CD4-positive, alpha-beta T cell (primary cell): ENCODE measurements at regions not wholly inside any gene's neighbourhood (a gene's known extent, or its start where the extent isn't known, plus 50 kb on each side); places are given as distances from the start of the nearest gene placed in this dataset.

Experiments used
- ATAC-seq: fragments of 200-7000 bp; cut with Tn5 transposase; one replicate; pipeline ENCODE4 v1.10.0; 2022; ENCODE audit warnings: mild to moderate bottlenecking; ENCODE audit not compliant: poor library complexity
- CTCF ChIA-PET: fragments of 350-600 bp; sonication (Branson Sonifier 250); formaldehyde crosslinking; loops from one replicate; lab custom pipeline; 2021; ENCODE audit warnings: antibody characterized with exemption, inconsistent platforms; lab: Charles Lee
- POLR2A ChIA-PET: fragments of 350-600 bp; sonication (Branson Sonifier 250); formaldehyde crosslinking; loops from one replicate; lab custom pipeline; 2021; ENCODE audit warnings: antibody characterized with exemption, inconsistent platforms; lab: Charles Lee
- DNase-seq, 14 experiments: peaks; one replicate each; pipeline ENCODE4 v3.0.0-alpha.2; 2013 to 2020; ENCODE audit warnings: mixed read lengths in 2 of 14
- H3K27ac ChIP-seq, 2 donors: one replicate each; pipeline versions ENCODE4 v1.5.1 to v1.7.0; 2013; ENCODE audit warnings: low read length in 2 of 2, low read depth in 1 of 2, mild to moderate bottlenecking in 1 of 2
- H3K27me3 ChIP-seq, 2 experiments: 1 replicate in 1 of 2; 2 replicates in 1 of 2; pipeline versions ENCODE4 v1.6.1 to v1.7.0; 2013; ENCODE audit warnings: low read length in 2 of 2, control low read depth in 1 of 2, mild to moderate bottlenecking in 1 of 2, moderate library complexity in 1 of 2; ENCODE audit not compliant: insufficient read depth in 2 of 2, control insufficient read depth in 1 of 2
- H3K36me3 ChIP-seq: one replicate; pipeline ENCODE4 v1.6.1; 2013; ENCODE audit warnings: low read length, control low read depth; ENCODE audit not compliant: insufficient read depth
- H3K4me1 ChIP-seq: one replicate; pipeline ENCODE4 v1.6.1; 2013; ENCODE audit warnings: low read length, control low read depth; ENCODE audit not compliant: insufficient read depth
- H3K4me3 ChIP-seq: one replicate; pipeline ENCODE4 v1.5.1; 2013; ENCODE audit warnings: mild to moderate bottlenecking, low read length, moderate library complexity
- H3K9me3 ChIP-seq, 2 experiments: 1 replicate in 1 of 2; 2 replicates in 1 of 2; pipeline versions ENCODE4 v1.6.1 to v1.7.0; 2013; ENCODE audit warnings: low read length in 2 of 2, mild to moderate bottlenecking in 2 of 2, control low read depth in 1 of 2, moderate library complexity in 1 of 2; ENCODE audit not compliant: control insufficient read depth in 1 of 2, insufficient read depth in 1 of 2
- H3K27ac Mint-ChIP-seq: one replicate; pipeline ENCODE4 v1.8.0; 2020; ENCODE audit warnings: mixed read lengths
- H3K27me3 Mint-ChIP-seq: one replicate; pipeline ENCODE4 v1.8.0; 2021; ENCODE audit warnings: mixed read lengths
- H3K36me3 Mint-ChIP-seq: one replicate; pipeline ENCODE4 v1.8.0; 2021; ENCODE audit warnings: low read depth, mixed read lengths
- H3K4me1 Mint-ChIP-seq: one replicate; pipeline ENCODE4 v1.8.0; 2021; ENCODE audit warnings: low read depth, mixed read lengths
- H3K4me3 Mint-ChIP-seq: one replicate; pipeline ENCODE4 v1.8.0; 2020; ENCODE audit warnings: mild to moderate bottlenecking, mixed read lengths
- H3K9me3 Mint-ChIP-seq: one replicate; pipeline ENCODE4 v1.8.0; 2020; ENCODE audit warnings: mixed read lengths
- CTCF ChIP-seq: fragments of 200-600 bp; IDR thresholded peaks from one replicate; pipeline ENCODE4 v1.8.0; 2022; ENCODE audit warnings: antibody characterized with exemption, mild to moderate bottlenecking
- intact Hi-C, 2 experiments: fragments of 100-400 bp; cut with DNase I in 1 of 2; cut with micrococcal nuclease in 1 of 2; formaldehyde crosslinking; loops; one replicate each; pipeline versions ENCODE4 v1.15.1 to v1.9.0; 2023 to 2025; cut with DNase I, micrococcal nuclease

- no peak overlapping the region for H3K27ac ChIP-seq
- no peaks in the 10 kb centered on the region for H3K4me1 ChIP-seq
- Mint-ChIP-seq H3K9me3 (peaks cover 4% of the 10 kb centered on the region), H3K4me1 (no peaks in the 10 kb centered on the region), H3K27ac (no peak overlapping the region), H3K4me3 (no peak overlapping the region), H3K27me3 (no peaks in the 10 kb centered on the region), H3K36me3 (no peaks in the 10 kb centered on the region)
- peaks cover 0 to 4% of the 10 kb centered on the region in 2 experiments for H3K9me3 ChIP-seq
- intact Hi-C loops = no loop called here
- no peaks in the 10 kb centered on the region for H3K27me3 ChIP-seq
- no peak for DNase-seq
- H3K4me3 ChIP-seq = no peak overlapping the region
- no peak for ATAC-seq
- no peaks in the 10 kb centered on the region for H3K36me3 ChIP-seq
- TF ChIP-seq CTCF = no peak
- POLR2A ChIA-PET = no interaction called here
- CTCF ChIA-PET = no interaction called here
Observed at GRCh38 chr18:30265190-30265589, 777.4 kb downstream of the DSC3 start.

GRCh38 chr18:30254331-30254730 is 788.2 kb downstream of the DSC3 start:
- Mint-ChIP-seq H3K27me3 (no peaks in the 10 kb centered on the region), H3K36me3 (no peaks in the 10 kb centered on the region), H3K9me3 (peaks cover 8% of the 10 kb centered on the region), H3K4me3 (no peak overlapping the region), H3K4me1 (no peaks in the 10 kb centered on the region), H3K27ac (no peak overlapping the region)
- Histone ChIP-seq H3K27ac (no peak overlapping the region), H3K9me3 (no peaks in the 10 kb centered on the region), H3K36me3 (no peaks in the 10 kb centered on the region), H3K4me3 (no peak overlapping the region), H3K4me1 (no peaks in the 10 kb centered on the region), H3K27me3 (no peaks in the 10 kb centered on the region)
- no peak for DNase-seq
- ATAC-seq = no peak
- CTCF ChIA-PET = no interaction called here
- POLR2A ChIA-PET = no interaction called here
- intact Hi-C loops = no loop called here
- TF ChIP-seq CTCF = no peak

GRCh38 chr18:30248056-30248455 is 794.5 kb downstream of the DSC3 start:
- no peak for TF ChIP-seq CTCF

More at GRCh38 chr18:30248056-30248455, 794.5 kb downstream of the DSC3 start:
- intact Hi-C loops = no loop called here
- ChIA-PET POLR2A (no interaction called here), CTCF (no interaction called here)
- peaks cover 0 to 3% of the 10 kb centered on the region in 2 experiments for H3K9me3 ChIP-seq
- no peaks in the 10 kb centered on the region for H3K4me1 ChIP-seq
- no peak overlapping the region for H3K4me3 Mint-ChIP-seq
- H3K36me3 Mint-ChIP-seq = no peaks in the 10 kb centered on the region
- no peaks in the 10 kb centered on the region for H3K27me3 Mint-ChIP-seq
- H3K27ac ChIP-seq = no peak overlapping the region
- no peaks in the 10 kb centered on the region for H3K27me3 ChIP-seq
- ATAC-seq (no peak), DNase-seq (no peak)
- H3K4me3 ChIP-seq = no peak overlapping the region
- no peaks in the 10 kb centered on the region for H3K36me3 ChIP-seq
- H3K9me3 Mint-ChIP-seq = peaks cover 11% of the 10 kb centered on the region
- H3K27ac Mint-ChIP-seq = no peak overlapping the region
- H3K4me1 Mint-ChIP-seq = no peaks in the 10 kb centered on the region
